SU-DHL-6 (cell line): ENCODE measurements at regions not wholly inside any gene's neighbourhood (a gene's known extent, or its start where the extent isn't known, plus 50 kb on each side); places are given as distances from the start of the nearest gene placed in this dataset.

Source experiments
- EZH2phosphoT487 ChIP-seq: fragments of 200-600 bp; sonication (generic), shearing (Covaris generic); conservative IDR thresholded peaks from 2 replicates; pipeline ENCODE4 v1.6.1; 2018; ENCODE audit warnings: mild to moderate bottlenecking, antibody characterized with exemption, low read length, moderate library complexity, mixed read lengths
- TF ChIP-seq, protein P1 (sequence below): fragments of 200-600 bp; sonication (generic); IDR thresholded peaks from one replicate; pipeline ENCODE4 v1.5.1; 2017; ENCODE audit warnings: antibody characterized with exemption, mild to moderate bottlenecking, low read length, moderate library complexity; ENCODE audit not compliant: insufficient read depth, poor library complexity, severe bottlenecking

DNA sequence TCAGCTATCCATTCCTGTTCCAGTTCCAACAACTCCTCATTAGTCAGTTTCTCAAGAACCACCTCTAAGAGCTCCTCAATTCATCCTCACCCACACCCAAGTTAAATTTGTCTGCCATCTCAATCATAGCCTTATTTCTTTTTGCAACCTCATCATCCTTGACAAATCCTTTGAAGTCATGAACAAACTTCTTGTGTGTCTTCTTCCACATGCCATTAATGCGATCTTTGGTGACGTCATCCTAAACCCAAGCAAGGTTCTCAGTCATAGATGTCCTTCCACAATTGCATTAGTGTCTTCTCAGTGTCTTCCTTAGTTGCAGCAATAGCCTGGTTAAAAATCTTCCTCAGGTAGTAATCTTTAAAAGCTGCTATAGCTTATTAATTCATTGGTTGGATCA is 71.2 kb upstream of the FSIP2 start:
- TF ChIP-seq, protein P1, sequence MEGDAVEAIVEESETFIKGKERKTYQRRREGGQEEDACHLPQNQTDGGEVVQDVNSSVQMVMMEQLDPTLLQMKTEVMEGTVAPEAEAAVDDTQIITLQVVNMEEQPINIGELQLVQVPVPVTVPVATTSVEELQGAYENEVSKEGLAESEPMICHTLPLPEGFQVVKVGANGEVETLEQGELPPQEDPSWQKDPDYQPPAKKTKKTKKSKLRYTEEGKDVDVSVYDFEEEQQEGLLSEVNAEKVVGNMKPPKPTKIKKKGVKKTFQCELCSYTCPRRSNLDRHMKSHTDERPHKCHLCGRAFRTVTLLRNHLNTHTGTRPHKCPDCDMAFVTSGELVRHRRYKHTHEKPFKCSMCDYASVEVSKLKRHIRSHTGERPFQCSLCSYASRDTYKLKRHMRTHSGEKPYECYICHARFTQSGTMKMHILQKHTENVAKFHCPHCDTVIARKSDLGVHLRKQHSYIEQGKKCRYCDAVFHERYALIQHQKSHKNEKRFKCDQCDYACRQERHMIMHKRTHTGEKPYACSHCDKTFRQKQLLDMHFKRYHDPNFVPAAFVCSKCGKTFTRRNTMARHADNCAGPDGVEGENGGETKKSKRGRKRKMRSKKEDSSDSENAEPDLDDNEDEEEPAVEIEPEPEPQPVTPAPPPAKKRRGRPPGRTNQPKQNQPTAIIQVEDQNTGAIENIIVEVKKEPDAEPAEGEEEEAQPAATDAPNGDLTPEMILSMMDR, result no peak
- no peak for TF ChIP-seq EZH2phosphoT487
